Natural killer cell (primary cell): ENCODE measurements at regions not wholly inside any gene's neighbourhood (a gene's known extent, or its start where the extent isn't known, plus 50 kb on each side); places are given as distances from the start of the nearest gene placed in this dataset.

Source experiments
- ATAC-seq, 3 donors: fragments of 150-1000 bp in 2 of 3; fragments of 200-7000 bp in 1 of 3; cut with Tn5 transposase; 1 replicate in 1 of 3; 2 replicates in 2 of 3; pipeline ENCODE4 v1.10.0; 2021; ENCODE audit warnings: mild to moderate bottlenecking in 2 of 3, moderate library complexity in 2 of 3
- DNase-seq, 2 donors: peaks; one replicate each; pipeline versions ENCODE4 v3.0.0 to v3.0.0-alpha.2; 2013 to 2021; ENCODE audit warnings: mixed read lengths in 1 of 2
- H3K27ac ChIP-seq: one replicate; pipeline ENCODE4 v1.5.1; 2013; ENCODE audit warnings: mild to moderate bottlenecking, low read length
- H3K27me3 ChIP-seq: one replicate; pipeline ENCODE4 v1.6.1; 2013; ENCODE audit warnings: low read length; ENCODE audit not compliant: control insufficient read depth, insufficient read depth
- H3K36me3 ChIP-seq: one replicate; pipeline ENCODE4 v1.6.1; 2013; ENCODE audit warnings: low read length; ENCODE audit not compliant: control insufficient read depth, insufficient read depth
- H3K4me1 ChIP-seq: one replicate; pipeline ENCODE4 v1.6.1; 2013; ENCODE audit warnings: low read length; ENCODE audit not compliant: control insufficient read depth, insufficient read depth
- H3K4me3 ChIP-seq: one replicate; pipeline ENCODE4 v1.5.1; 2013; ENCODE audit warnings: low read length
- H3K9me3 ChIP-seq: one replicate; pipeline ENCODE4 v1.6.1; 2013; ENCODE audit warnings: low read length; ENCODE audit not compliant: control insufficient read depth, insufficient read depth
- H3K27ac Mint-ChIP-seq, 2 donors: one replicate each; pipeline ENCODE4 v1.8.0; 2022; ENCODE audit warnings: mild to moderate bottlenecking in 2 of 2, mixed read lengths in 2 of 2, moderate library complexity in 1 of 2
- H3K27me3 Mint-ChIP-seq, 2 donors: one replicate each; pipeline ENCODE4 v1.8.0; 2022; ENCODE audit warnings: low read depth in 2 of 2, mixed read lengths in 2 of 2
- H3K36me3 Mint-ChIP-seq: one replicate; pipeline ENCODE4 v1.8.0; 2022; ENCODE audit warnings: mixed read lengths
- H3K4me1 Mint-ChIP-seq, 2 donors: one replicate each; pipeline ENCODE4 v1.8.0; 2022; ENCODE audit warnings: mixed read lengths in 2 of 2
- H3K4me3 Mint-ChIP-seq: one replicate; pipeline ENCODE4 v1.8.0; 2022; ENCODE audit warnings: mild to moderate bottlenecking, moderate library complexity, mixed read lengths
- H3K9me3 Mint-ChIP-seq, 2 donors: one replicate each; pipeline ENCODE4 v1.8.0; 2022; ENCODE audit warnings: mixed read lengths in 2 of 2
- WGBS: methylation state at CpG from one replicate; pipeline ENCODE4 v1.1.7; 2013; ENCODE audit warnings: missing lambda C conversion rate; ENCODE audit not compliant: insufficient coverage; 5-methylcytosine and 5-hydroxymethylcytosine counted together
- intact Hi-C: fragments of 100-400 bp; cut with micrococcal nuclease; formaldehyde crosslinking; loops from one replicate; pipeline ENCODE4 v1.14.2; 2022
- TF ChIP-seq, protein P1 (sequence below): fragments of 200-600 bp; IDR thresholded peaks from one replicate; pipeline ENCODE4 v1.8.0; 2022; ENCODE audit warnings: antibody characterized with exemption

DNA sequence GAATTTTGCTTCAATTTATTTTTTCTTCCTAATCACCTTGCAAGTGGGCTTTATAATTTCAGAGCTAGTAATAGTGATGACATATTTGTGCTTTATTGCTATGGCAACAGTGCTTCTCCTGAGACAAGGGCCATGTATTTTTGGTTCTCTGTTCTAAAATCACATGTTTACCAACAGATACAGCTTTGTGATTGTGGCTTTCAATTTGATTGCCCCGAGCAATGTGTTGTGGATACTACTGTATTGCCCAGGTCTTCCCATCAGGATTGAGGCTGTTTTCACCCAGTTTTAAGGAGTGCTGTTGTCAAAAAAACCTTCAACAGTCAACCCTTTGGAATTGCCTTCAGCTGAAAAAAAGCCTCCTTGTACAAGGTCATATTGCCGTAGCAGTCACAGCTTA lies 841.4 kb upstream of the VRK2 start:
- DNase-seq (no peak), ATAC-seq (no peak)
- intact Hi-C loops: no loop called here
- TF ChIP-seq, protein P1, sequence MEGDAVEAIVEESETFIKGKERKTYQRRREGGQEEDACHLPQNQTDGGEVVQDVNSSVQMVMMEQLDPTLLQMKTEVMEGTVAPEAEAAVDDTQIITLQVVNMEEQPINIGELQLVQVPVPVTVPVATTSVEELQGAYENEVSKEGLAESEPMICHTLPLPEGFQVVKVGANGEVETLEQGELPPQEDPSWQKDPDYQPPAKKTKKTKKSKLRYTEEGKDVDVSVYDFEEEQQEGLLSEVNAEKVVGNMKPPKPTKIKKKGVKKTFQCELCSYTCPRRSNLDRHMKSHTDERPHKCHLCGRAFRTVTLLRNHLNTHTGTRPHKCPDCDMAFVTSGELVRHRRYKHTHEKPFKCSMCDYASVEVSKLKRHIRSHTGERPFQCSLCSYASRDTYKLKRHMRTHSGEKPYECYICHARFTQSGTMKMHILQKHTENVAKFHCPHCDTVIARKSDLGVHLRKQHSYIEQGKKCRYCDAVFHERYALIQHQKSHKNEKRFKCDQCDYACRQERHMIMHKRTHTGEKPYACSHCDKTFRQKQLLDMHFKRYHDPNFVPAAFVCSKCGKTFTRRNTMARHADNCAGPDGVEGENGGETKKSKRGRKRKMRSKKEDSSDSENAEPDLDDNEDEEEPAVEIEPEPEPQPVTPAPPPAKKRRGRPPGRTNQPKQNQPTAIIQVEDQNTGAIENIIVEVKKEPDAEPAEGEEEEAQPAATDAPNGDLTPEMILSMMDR: no peak
- Histone ChIP-seq H3K4me1 (no peaks in the 10 kb centered on the region), H3K27me3 (no peaks in the 10 kb centered on the region), H3K4me3 (no peak overlapping the region), H3K27ac (no peak overlapping the region), H3K9me3 (no peaks in the 10 kb centered on the region), H3K36me3 (no peaks in the 10 kb centered on the region)
- Mint-ChIP-seq H3K27ac (no peak overlapping the region), H3K9me3 (peaks cover 9 to 13% of the 10 kb centered on the region in 2 donors), H3K4me1 (no peaks in the 10 kb centered on the region), H3K36me3 (peaks cover 9% of the 10 kb centered on the region), H3K4me3 (no peak overlapping the region), H3K27me3 (no peaks in the 10 kb centered on the region)
- WGBS: 91% methylated on average over 2 of the region's 2 CpGs

DNA sequence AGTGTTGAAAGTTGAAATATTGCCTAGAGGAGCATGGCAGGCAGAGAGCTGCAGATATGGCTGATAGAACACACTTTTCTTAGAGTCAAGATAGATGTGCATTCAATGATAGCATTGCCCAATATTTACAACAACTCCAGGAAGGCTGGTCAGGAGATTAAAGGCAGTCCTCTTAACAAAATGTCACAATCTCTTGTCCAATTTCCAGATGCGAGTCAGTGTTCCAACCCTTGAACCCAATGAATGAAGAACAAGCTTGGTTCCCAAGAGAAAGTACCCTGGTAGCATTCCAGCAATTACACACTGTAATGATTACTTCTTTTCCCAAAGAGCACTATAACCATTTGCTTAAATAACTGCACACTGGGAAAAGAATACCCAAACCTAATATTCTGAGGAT lies 839.4 kb upstream of the VRK2 start:
- Mint-ChIP-seq H3K9me3 (peaks cover 11 to 15% of the 10 kb centered on the region in 2 donors), H3K36me3 (peaks cover 9% of the 10 kb centered on the region), H3K4me3 (no peak overlapping the region), H3K4me1 (no peaks in the 10 kb centered on the region), H3K27ac (no peak overlapping the region), H3K27me3 (no peaks in the 10 kb centered on the region)
- H3K4me1 ChIP-seq: no peaks in the 10 kb centered on the region
- no peaks in the 10 kb centered on the region for H3K27me3 ChIP-seq
- TF ChIP-seq, protein P1: no peak
- no peak overlapping the region for H3K4me3 ChIP-seq
- WGBS: 82% methylated on average over 1 of the region's 1 CpG
- no peaks in the 10 kb centered on the region for H3K36me3 ChIP-seq
- no peak overlapping the region for H3K27ac ChIP-seq
- ATAC-seq (no peak), DNase-seq (no peak)
- intact Hi-C loops: no loop called here
- no peaks in the 10 kb centered on the region for H3K9me3 ChIP-seq

DNA sequence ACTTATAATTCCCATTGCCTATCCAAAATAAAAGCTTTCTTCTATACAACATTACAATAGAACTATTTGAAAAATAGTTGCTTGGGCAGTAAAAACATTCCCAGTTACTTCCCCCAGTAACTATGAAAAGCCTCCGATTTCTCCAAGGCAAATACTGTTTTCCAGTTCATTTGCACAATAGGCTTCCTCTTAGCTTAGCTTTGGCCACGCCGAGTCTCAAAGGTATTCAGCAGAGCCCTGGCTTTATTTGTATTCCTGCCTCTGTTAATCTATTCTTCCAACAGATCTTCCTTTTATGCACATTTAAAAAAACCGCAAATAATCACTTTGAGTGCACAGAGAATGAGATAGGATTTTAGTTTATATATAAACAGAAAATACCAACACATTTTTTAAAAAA lies 836.8 kb upstream of the VRK2 start:
- Mint-ChIP-seq H3K36me3 (peaks cover 9% of the 10 kb centered on the region), H3K4me1 (no peaks in the 10 kb centered on the region), H3K27me3 (no peaks in the 10 kb centered on the region), H3K27ac (no peak overlapping the region), H3K9me3 (peaks cover 13 to 14% of the 10 kb centered on the region in 2 donors), H3K4me3 (no peak overlapping the region)
- H3K27ac ChIP-seq: no peak overlapping the region
- H3K4me3 ChIP-seq: no peak overlapping the region
- TF ChIP-seq, protein P1: no peak
- H3K9me3 ChIP-seq: no peaks in the 10 kb centered on the region
- 87% methylated on average over 3 of the region's 4 CpGs for WGBS
- no peak for ATAC-seq
- no peak for DNase-seq
- no peaks in the 10 kb centered on the region for H3K4me1 ChIP-seq
- no peaks in the 10 kb centered on the region for H3K36me3 ChIP-seq
- intact Hi-C loops: no loop called here
- no peaks in the 10 kb centered on the region for H3K27me3 ChIP-seq

DNA sequence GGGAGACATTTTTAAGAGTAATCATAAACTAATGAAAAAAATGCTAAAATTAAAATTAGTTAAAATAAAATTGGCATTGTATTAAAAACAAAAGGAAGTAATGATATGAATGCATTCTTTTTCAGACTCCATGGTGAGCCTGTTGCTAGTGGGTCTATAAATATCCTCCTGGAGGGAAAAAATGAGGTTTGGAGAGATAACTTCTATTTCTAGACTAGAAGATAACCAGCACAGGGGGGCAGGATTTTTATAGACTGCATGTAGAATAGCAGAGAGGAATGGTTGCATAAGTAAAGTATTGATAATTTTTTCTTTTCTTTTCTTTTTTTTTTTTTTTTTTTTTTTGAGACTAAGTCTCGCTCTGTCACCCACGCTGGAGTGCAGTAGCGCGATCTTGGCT lies 835.8 kb upstream of the VRK2 start:
- Histone ChIP-seq H3K27ac (no peak overlapping the region), H3K36me3 (no peaks in the 10 kb centered on the region), H3K9me3 (no peaks in the 10 kb centered on the region), H3K4me1 (no peaks in the 10 kb centered on the region), H3K4me3 (no peak overlapping the region), H3K27me3 (no peaks in the 10 kb centered on the region)
- peaks cover 13 to 17% of the 10 kb centered on the region in 2 donors for H3K9me3 Mint-ChIP-seq
- ATAC-seq (no peak), DNase-seq (no peak)
- TF ChIP-seq, protein P1: no peak
- no peaks in the 10 kb centered on the region for H3K4me1 Mint-ChIP-seq
- no peaks in the 10 kb centered on the region for H3K27me3 Mint-ChIP-seq
- no peak overlapping the region for H3K4me3 Mint-ChIP-seq
- peaks cover 15% of the 10 kb centered on the region for H3K36me3 Mint-ChIP-seq
- WGBS: no CpG with 5 or more reads among the region's 4 CpGs
- H3K27ac Mint-ChIP-seq: no peak overlapping the region
- intact Hi-C loops: no loop called here
